Hepatocyte (in vitro differentiated cells): ENCODE measurements at regions not wholly inside any gene's neighbourhood (a gene's known extent, or its start where the extent isn't known, plus 50 kb on each side); places are given as distances from the start of the nearest gene placed in this dataset.

Experiments used
- DNase-seq: peaks from one replicate; pipeline ENCODE4 v3.0.0-alpha.2; 2016; ENCODE audit warnings: low spot score
- H2AFZ ChIP-seq: fragments of 200-600 bp; sonication (generic); 2 replicates; pipeline ENCODE4 v1.6.0; 2016; ENCODE audit warnings: antibody characterized with exemption, mild to moderate bottlenecking
- H3K27ac ChIP-seq: fragments of 200-600 bp; sonication (generic); 2 replicates; pipeline ENCODE4 v1.5.1; 2016; ENCODE audit warnings: mild to moderate bottlenecking
- H3K27me3 ChIP-seq: fragments of 200-600 bp; sonication (generic); 2 replicates; pipeline ENCODE4 v1.6.1; 2016
- H3K36me3 ChIP-seq: fragments of 200-600 bp; sonication (generic); replicated peaks from 2 replicates; pipeline ENCODE4 v1.5.1; 2016; ENCODE audit warnings: low read depth; ENCODE audit not compliant: insufficient read depth
- H3K4me1 ChIP-seq: fragments of 200-600 bp; sonication (generic); 2 replicates; pipeline ENCODE4 v1.5.1; 2016; ENCODE audit warnings: mild to moderate bottlenecking, moderate library complexity; ENCODE audit not compliant: insufficient read depth
- H3K4me2 ChIP-seq: fragments of 200-600 bp; sonication (generic); 2 replicates; pipeline ENCODE4 v1.6.0; 2016
- H3K4me3 ChIP-seq: fragments of 200-600 bp; sonication (generic); 2 replicates; pipeline ENCODE4 v1.5.1; 2016; ENCODE audit warnings: mild to moderate bottlenecking
- H3K79me2 ChIP-seq: fragments of 200-600 bp; sonication (generic); 2 replicates; pipeline ENCODE4 v1.6.0; 2017; ENCODE audit warnings: mild to moderate bottlenecking
- H3K9me2 ChIP-seq: fragments of 200-600 bp; sonication (generic); replicated peaks from 2 replicates; pipeline ENCODE4 v1.6.0; 2017; ENCODE audit warnings: mild to moderate bottlenecking; ENCODE audit not compliant: insufficient read depth
- H3K9me3 ChIP-seq: fragments of 200-600 bp; sonication (generic); 2 replicates; pipeline ENCODE4 v1.5.1; 2016; ENCODE audit warnings: low read depth, mild to moderate bottlenecking
- H4K20me1 ChIP-seq: fragments of 200-600 bp; sonication (generic); 2 replicates; pipeline ENCODE4 v1.6.0; 2016; ENCODE audit warnings: mild to moderate bottlenecking; ENCODE audit not compliant: insufficient read depth, poor library complexity, severe bottlenecking
- EZH2 ChIP-seq: fragments of 200-600 bp; sonication (generic); IDR thresholded peaks from 2 replicates; pipeline ENCODE4 v1.6.1; 2016; ENCODE audit warnings: antibody characterized with exemption, mild to moderate bottlenecking, borderline replicate concordance
- EZH2phosphoT487 ChIP-seq: fragments of 200-600 bp; sonication (generic); IDR thresholded peaks from one replicate; pipeline ENCODE4 v1.6.1; 2018; ENCODE audit warnings: antibody characterized with exemption, mild to moderate bottlenecking, low read depth, moderate library complexity; ENCODE audit not compliant: unreplicated experiment, severe bottlenecking
- WGBS: methylation state at CpG from one replicate; pipeline ENCODE4 v1.1.6; 2016; ENCODE audit warnings: low lambda C conversion rate; ENCODE audit errors: missing lambda C conversion rate; 5-methylcytosine and 5-hydroxymethylcytosine counted together
- TF ChIP-seq, protein P1 (sequence below): fragments of 200-600 bp; sonication (generic); IDR thresholded peaks from 2 replicates; pipeline ENCODE4 v1.5.1; 2016; ENCODE audit warnings: antibody characterized with exemption, mild to moderate bottlenecking; ENCODE audit not compliant: poor library complexity

DNA sequence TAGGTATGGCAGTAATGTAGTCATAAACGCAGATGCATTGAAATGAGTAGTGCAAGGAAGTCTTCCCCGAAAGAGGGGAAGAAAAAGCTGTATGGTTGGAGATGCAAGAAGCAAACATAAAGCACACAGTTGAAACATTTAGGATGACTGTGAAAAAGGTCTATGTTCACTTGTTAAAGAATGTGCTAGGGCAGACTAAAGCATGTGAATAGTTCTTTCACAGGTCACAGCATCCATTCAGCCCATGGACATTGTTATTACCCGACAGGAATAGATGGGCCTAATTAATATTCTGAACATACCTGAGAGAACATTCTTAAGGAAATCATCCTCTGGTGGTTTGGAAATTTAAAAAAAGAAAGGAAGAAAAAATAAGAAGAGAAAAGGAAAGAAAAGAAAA, 595.2 kb downstream of the ZIC1 start:
- no peak overlapping the region for H3K4me3 ChIP-seq
- no peak for DNase-seq
- H3K4me2 ChIP-seq, result no peak overlapping the region
- H3K4me1 ChIP-seq, result no peaks in the 10 kb centered on the region
- H3K36me3 ChIP-seq, result no peaks in the 10 kb centered on the region
- no peaks in the 10 kb centered on the region for H3K9me3 ChIP-seq
- no peaks in the 10 kb centered on the region for H3K9me2 ChIP-seq
- no peaks in the 10 kb centered on the region for H4K20me1 ChIP-seq
- H2AFZ ChIP-seq, result no peak overlapping the region
- H3K27me3 ChIP-seq, result no peaks in the 10 kb centered on the region
- 85% methylated on average over 3 of the region's 3 CpGs for WGBS
- TF ChIP-seq EZH2 (no peak), EZH2phosphoT487 (no peak)
- TF ChIP-seq, protein P1, sequence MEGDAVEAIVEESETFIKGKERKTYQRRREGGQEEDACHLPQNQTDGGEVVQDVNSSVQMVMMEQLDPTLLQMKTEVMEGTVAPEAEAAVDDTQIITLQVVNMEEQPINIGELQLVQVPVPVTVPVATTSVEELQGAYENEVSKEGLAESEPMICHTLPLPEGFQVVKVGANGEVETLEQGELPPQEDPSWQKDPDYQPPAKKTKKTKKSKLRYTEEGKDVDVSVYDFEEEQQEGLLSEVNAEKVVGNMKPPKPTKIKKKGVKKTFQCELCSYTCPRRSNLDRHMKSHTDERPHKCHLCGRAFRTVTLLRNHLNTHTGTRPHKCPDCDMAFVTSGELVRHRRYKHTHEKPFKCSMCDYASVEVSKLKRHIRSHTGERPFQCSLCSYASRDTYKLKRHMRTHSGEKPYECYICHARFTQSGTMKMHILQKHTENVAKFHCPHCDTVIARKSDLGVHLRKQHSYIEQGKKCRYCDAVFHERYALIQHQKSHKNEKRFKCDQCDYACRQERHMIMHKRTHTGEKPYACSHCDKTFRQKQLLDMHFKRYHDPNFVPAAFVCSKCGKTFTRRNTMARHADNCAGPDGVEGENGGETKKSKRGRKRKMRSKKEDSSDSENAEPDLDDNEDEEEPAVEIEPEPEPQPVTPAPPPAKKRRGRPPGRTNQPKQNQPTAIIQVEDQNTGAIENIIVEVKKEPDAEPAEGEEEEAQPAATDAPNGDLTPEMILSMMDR, result no peak
- no peak overlapping the region for H3K27ac ChIP-seq
- no peaks in the 10 kb centered on the region for H3K79me2 ChIP-seq

DNA sequence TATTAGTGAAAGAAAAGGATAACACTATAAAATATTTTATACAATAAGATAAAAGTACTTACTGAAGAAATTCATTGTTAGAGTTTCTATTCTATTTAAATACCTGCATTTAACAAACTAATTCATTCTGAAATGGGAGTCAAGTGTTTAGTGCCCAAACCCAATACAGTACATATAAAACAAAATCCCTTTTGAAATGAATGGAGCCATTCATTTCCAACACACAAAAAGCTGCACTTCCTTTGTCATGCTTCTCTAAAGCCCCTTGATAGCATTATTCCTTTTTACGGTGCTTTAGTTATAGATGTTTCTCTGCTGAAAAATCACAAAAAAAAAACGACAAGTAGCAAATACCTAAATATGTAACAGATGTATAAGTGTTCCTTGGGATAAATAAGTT, 596.3 kb downstream of the ZIC1 start:
- Histone ChIP-seq H3K27ac (no peak overlapping the region), H3K4me1 (no peaks in the 10 kb centered on the region), H3K79me2 (no peaks in the 10 kb centered on the region), H4K20me1 (no peaks in the 10 kb centered on the region), H3K9me3 (no peaks in the 10 kb centered on the region), H3K36me3 (no peaks in the 10 kb centered on the region), H3K27me3 (no peaks in the 10 kb centered on the region), H3K4me3 (no peak overlapping the region), H3K9me2 (no peaks in the 10 kb centered on the region), H2AFZ (no peak overlapping the region), H3K4me2 (no peak overlapping the region)
- TF ChIP-seq EZH2phosphoT487, result no peak
- TF ChIP-seq, protein P1, result no peak
- no peak for TF ChIP-seq EZH2
- WGBS, result 53% methylated on average over 2 of the region's 2 CpGs
- no peak for DNase-seq

GRCh38 chr3:148006508-148006907, 597.3 kb downstream of the ZIC1 start:
- Histone ChIP-seq H3K36me3 (no peaks in the 10 kb centered on the region), H3K9me2 (no peaks in the 10 kb centered on the region)

GRCh38 chr3:148008591-148008990, 599.4 kb downstream of the ZIC1 start:
- Histone ChIP-seq H3K9me2 (no peaks in the 10 kb centered on the region), H4K20me1 (no peaks in the 10 kb centered on the region), H3K4me1 (no peaks in the 10 kb centered on the region), H3K9me3 (no peaks in the 10 kb centered on the region), H3K4me3 (no peak overlapping the region), H3K79me2 (no peaks in the 10 kb centered on the region), H2AFZ (no peak overlapping the region), H3K27me3 (no peaks in the 10 kb centered on the region), H3K36me3 (no peaks in the 10 kb centered on the region), H3K4me2 (no peak overlapping the region), H3K27ac (no peak overlapping the region)
- DNase-seq, result no peak
- 59% methylated on average over 1 of the region's 1 CpG for WGBS
- TF ChIP-seq EZH2 (no peak), EZH2phosphoT487 (no peak)
- TF ChIP-seq, protein P1, result no peak

More at GRCh38 chr3:148006508-148006907, 597.3 kb downstream of the ZIC1 start:
- H3K4me2 ChIP-seq, result no peak overlapping the region
- no peak overlapping the region for H3K27ac ChIP-seq
- no peaks in the 10 kb centered on the region for H3K9me3 ChIP-seq
- no peaks in the 10 kb centered on the region for H3K27me3 ChIP-seq
- DNase-seq, result peak; percentile 9
- no peaks in the 10 kb centered on the region for H3K79me2 ChIP-seq
- H3K4me1 ChIP-seq, result no peaks in the 10 kb centered on the region
- TF ChIP-seq EZH2phosphoT487, result no peak
- H2AFZ ChIP-seq, result no peak overlapping the region
- no peak overlapping the region for H3K4me3 ChIP-seq
- no peaks in the 10 kb centered on the region for H4K20me1 ChIP-seq
